ENCODE measurements at regions not wholly inside any gene's neighbourhood (a gene's known extent, or its start where the extent isn't known, plus 50 kb on each side); places are given as distances from the start of the nearest gene placed in this dataset.

DNA sequence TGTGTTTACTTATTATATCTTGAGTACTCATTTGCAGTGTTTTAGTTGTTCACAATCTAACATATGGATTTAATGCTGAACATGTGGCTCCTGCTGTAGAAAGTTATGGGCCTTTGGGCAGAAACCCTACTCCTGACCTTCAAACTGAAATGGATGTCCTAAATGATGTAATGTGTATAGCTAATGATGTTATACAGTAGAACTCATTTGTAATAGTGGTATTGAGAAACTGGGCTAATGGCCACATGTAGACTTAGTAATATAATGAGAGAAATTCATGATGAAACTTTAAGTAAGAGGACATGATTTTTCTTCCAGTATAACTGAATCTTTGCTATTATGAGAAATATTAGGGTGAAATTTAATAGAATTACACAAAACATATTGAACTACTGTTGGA, 121.3 kb upstream of the PTPRK start:
- no peak overlapping the region for H3K27ac Mint-ChIP-seq
- no peaks in the 10 kb centered on the region for H3K36me3 Mint-ChIP-seq (ENCODE audit: low read depth)
- H3K4me1 Mint-ChIP-seq (ENCODE audit: low read depth) = peaks cover 26% of the 10 kb centered on the region
- DNase-seq = no peak
- no peak overlapping the region for H3K4me3 Mint-ChIP-seq
- no peaks in the 10 kb centered on the region for H3K27me3 Mint-ChIP-seq (ENCODE audit: insufficient read depth)
- TF ChIP-seq, protein P1, sequence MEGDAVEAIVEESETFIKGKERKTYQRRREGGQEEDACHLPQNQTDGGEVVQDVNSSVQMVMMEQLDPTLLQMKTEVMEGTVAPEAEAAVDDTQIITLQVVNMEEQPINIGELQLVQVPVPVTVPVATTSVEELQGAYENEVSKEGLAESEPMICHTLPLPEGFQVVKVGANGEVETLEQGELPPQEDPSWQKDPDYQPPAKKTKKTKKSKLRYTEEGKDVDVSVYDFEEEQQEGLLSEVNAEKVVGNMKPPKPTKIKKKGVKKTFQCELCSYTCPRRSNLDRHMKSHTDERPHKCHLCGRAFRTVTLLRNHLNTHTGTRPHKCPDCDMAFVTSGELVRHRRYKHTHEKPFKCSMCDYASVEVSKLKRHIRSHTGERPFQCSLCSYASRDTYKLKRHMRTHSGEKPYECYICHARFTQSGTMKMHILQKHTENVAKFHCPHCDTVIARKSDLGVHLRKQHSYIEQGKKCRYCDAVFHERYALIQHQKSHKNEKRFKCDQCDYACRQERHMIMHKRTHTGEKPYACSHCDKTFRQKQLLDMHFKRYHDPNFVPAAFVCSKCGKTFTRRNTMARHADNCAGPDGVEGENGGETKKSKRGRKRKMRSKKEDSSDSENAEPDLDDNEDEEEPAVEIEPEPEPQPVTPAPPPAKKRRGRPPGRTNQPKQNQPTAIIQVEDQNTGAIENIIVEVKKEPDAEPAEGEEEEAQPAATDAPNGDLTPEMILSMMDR (IDR thresholded peaks at IDR 0.05) = no peak
- H3K9me3 Mint-ChIP-seq = no peaks in the 10 kb centered on the region

DNA sequence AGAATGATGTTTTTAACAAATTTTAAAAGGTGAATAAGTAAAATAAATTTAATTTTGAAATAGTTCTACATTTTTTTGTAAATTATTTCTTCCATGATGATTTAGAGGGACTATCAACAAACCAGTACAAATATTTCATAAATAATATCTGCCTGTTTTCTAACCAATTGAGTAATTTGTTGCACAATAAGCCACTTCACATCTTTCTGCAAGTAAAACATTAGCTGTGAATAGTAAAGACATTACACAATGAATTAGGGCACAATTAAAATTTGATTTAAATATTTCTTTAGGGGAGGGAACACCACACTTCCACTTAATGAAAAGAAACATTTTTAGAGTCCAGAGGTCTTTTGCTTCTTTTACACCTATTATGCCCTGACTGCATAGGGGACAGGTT, 118.4 kb upstream of the PTPRK start:
- TF ChIP-seq, protein P1 (IDR thresholded peaks at IDR 0.05) = no peak
- H3K36me3 Mint-ChIP-seq (ENCODE audit: low read depth) = no peaks in the 10 kb centered on the region
- no peak overlapping the region for H3K4me3 Mint-ChIP-seq
- peaks cover 27% of the 10 kb centered on the region for H3K4me1 Mint-ChIP-seq (ENCODE audit: low read depth)
- H3K9me3 Mint-ChIP-seq = no peaks in the 10 kb centered on the region
- H3K27ac Mint-ChIP-seq = no peak overlapping the region
- H3K27me3 Mint-ChIP-seq (ENCODE audit: insufficient read depth) = no peaks in the 10 kb centered on the region
- DNase-seq = no peak

DNA sequence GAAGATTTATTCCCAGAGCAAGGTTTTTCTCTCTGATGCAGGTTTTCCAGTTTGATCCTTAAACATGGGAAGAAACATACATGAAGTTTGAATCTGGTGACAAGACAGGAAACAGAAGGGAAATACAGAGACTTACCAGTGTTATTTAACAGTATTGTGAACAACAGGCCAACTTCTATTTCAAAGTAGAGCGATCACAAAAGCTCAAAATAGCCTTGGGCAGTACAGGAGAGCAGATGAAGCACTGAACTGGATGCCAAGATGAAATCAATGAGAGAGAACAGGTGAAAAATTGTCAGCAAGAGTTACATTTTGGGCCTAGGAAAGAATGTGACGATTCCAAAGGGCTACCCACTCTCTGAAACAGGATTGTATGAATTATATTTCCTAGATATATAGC, 114.8 kb upstream of the PTPRK start:
- H3K27ac Mint-ChIP-seq = no peak overlapping the region
- no peaks in the 10 kb centered on the region for H3K36me3 Mint-ChIP-seq (ENCODE audit: low read depth)
- H3K9me3 Mint-ChIP-seq = no peaks in the 10 kb centered on the region
- peaks cover 13% of the 10 kb centered on the region for H3K4me1 Mint-ChIP-seq (ENCODE audit: low read depth)
- TF ChIP-seq, protein P1 (IDR thresholded peaks at IDR 0.05) = no peak
- H3K4me3 Mint-ChIP-seq = no peak overlapping the region
- DNase-seq = no peak
- no peaks in the 10 kb centered on the region for H3K27me3 Mint-ChIP-seq (ENCODE audit: insufficient read depth)

DNA sequence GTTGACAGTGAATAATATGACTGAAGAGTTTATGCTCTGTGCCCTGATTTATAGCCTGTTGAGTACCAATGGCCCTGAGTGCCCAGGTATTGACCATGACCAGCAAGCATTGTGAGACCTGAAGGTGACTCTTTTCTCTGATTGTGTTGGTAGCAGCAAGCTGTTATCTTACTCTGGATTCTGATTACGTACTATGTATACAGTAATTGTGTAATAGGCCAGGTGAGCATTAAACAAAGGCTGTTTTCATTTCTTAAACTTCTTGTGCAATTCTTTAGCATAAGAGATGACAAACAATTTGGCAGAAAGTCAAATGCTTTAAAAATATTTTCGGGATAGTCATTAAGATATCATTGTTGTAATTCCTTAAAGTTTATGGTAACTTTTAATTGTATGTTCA, 111.7 kb upstream of the PTPRK start:
- TF ChIP-seq, protein P1 (IDR thresholded peaks at IDR 0.05) = no peak
- H3K27ac Mint-ChIP-seq = no peak overlapping the region

DNA sequence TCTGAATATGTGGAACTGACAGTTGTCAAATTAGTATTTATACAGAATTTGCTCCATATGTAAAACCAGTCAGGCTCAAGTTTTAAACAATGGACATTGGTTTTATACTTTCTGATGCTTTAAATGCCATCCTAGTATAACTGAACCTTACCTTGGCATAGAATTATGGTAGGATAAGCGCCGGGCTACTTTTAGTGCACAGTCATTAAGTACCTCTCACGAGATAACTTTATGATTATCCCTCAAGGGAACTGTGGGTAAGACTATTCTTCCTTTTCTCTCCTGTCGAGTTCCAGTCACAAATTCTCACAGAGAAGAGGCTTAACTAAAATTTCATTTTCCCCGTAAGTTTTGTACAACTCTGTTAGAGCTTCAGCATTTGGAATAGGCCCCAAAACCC, 110.6 kb upstream of the PTPRK start:
- peaks cover 2% of the 10 kb centered on the region; the same call in 1 of the 2 replicates for H3K27me3 Mint-ChIP-seq (ENCODE audit: insufficient read depth)
- DNase-seq = no peak
- no peak overlapping the region for H3K4me3 Mint-ChIP-seq
- TF ChIP-seq, protein P1 (IDR thresholded peaks at IDR 0.05) = no peak
- H3K9me3 Mint-ChIP-seq = no peaks in the 10 kb centered on the region
- no peaks in the 10 kb centered on the region for H3K36me3 Mint-ChIP-seq (ENCODE audit: low read depth)
- H3K27ac Mint-ChIP-seq = no peak overlapping the region
- peaks cover 7% of the 10 kb centered on the region for H3K4me1 Mint-ChIP-seq (ENCODE audit: low read depth)

More for the DNA sequence above, 111.7 kb upstream of the PTPRK start:
- no peaks in the 10 kb centered on the region for H3K27me3 Mint-ChIP-seq (ENCODE audit: insufficient read depth)
- H3K36me3 Mint-ChIP-seq (ENCODE audit: low read depth) = no peaks in the 10 kb centered on the region
- no peak overlapping the region for H3K4me3 Mint-ChIP-seq
- no peaks in the 10 kb centered on the region for H3K9me3 Mint-ChIP-seq
- peaks cover 5% of the 10 kb centered on the region for H3K4me1 Mint-ChIP-seq (ENCODE audit: low read depth)
- no peak for DNase-seq

DNA sequence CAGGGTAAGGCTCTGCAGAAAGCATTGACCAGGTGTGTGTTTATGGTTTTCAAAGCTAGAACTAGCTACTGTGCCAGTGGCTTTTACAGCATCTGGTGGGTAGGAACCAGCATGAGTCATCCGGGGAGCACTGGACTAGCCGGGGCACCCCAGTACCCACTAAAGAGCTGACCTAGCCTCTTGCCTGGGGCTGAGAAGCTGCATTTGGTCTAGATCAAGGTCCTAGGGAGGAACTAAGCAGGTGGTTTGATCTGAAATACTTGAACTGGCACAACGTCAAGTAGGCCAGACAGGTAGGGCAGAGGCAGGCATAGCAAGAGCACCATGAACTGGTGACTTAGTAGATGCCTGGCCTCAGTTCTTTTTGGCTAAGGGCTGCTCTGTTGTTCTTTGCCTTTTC, 109.8 kb upstream of the PTPRK start:
- no peak overlapping the region for H3K27ac Mint-ChIP-seq
- peaks cover 2% of the 10 kb centered on the region; the same call in 1 of the 2 replicates for H3K27me3 Mint-ChIP-seq (ENCODE audit: insufficient read depth)
- no peaks in the 10 kb centered on the region for H3K36me3 Mint-ChIP-seq (ENCODE audit: low read depth)
- H3K9me3 Mint-ChIP-seq = no peaks in the 10 kb centered on the region
- TF ChIP-seq, protein P1 (IDR thresholded peaks at IDR 0.05) = no peak
- peaks cover 9% of the 10 kb centered on the region for H3K4me1 Mint-ChIP-seq (ENCODE audit: low read depth)
- DNase-seq = no peak
- no peak overlapping the region for H3K4me3 Mint-ChIP-seq
